Ovary (tissue), 3 donors: ENCODE measurements at regions not wholly inside any gene's neighbourhood (a gene's known extent, or its start where the extent isn't known, plus 50 kb on each side); places are given as distances from the start of the nearest gene placed in this dataset.

Experiments used
- CTCF ChIP-seq, 3 donors: fragments of 450-650 bp in 2 of 3; fragments of 200-600 bp in 1 of 3; IDR thresholded peaks; one replicate each; pipeline versions ENCODE4 v1.5.1 to v1.8.0; 2016 to 2022; ENCODE audit warnings: antibody characterized with exemption in 3 of 3, mild to moderate bottlenecking in 1 of 3
- POLR2A ChIP-seq: fragments of 450-650 bp; IDR thresholded peaks from one replicate; pipeline ENCODE4 v1.6.1; 2017; ENCODE audit warnings: antibody characterized with exemption, mild to moderate bottlenecking, moderate library complexity
- donor health status: DM: no; HTN: no; CAD: no.

- TF ChIP-seq CTCF (IDR thresholded peaks at IDR 0.05) = no peak
- TF ChIP-seq POLR2A = no peak
These were observed 59.3 kb upstream of the APCDD1L start for GRCh38 chr20:58574469-58574868.
